A673 (cell line): ENCODE measurements at regions not wholly inside any gene's neighbourhood (a gene's known extent, or its start where the extent isn't known, plus 50 kb on each side); places are given as distances from the start of the nearest gene placed in this dataset.

ENCODE experiments used
- CTCF ChIP-seq: fragments of 300-800, 200-600 bp; sonication (generic); conservative IDR thresholded peaks from 2 replicates; pipeline ENCODE4 v1.5.1; 2017; ENCODE audit warnings: low read depth, mild to moderate bottlenecking, antibody characterized with exemption, low read length, moderate library complexity, mixed read lengths
- EZH2 ChIP-seq: fragments of 200-600 bp; sonication (generic); IDR thresholded peaks from 2 replicates; pipeline ENCODE4 v1.6.1; 2017; ENCODE audit warnings: borderline replicate concordance, low read depth, mild to moderate bottlenecking, mixed read lengths, antibody characterized with exemption, low read length; ENCODE audit not compliant: poor library complexity, severe bottlenecking

GRCh38 chr3:154718053-154718452 is 288.1 kb upstream of the GPR149 start:
- TF ChIP-seq CTCF: no peak
- TF ChIP-seq EZH2: no peak
